NCI-H748 (cell line): ENCODE measurements at regions not wholly inside any gene's neighbourhood (a gene's known extent, or its start where the extent isn't known, plus 50 kb on each side); places are given as distances from the start of the nearest gene placed in this dataset.

Source experiments
- DNase-seq: peaks from one replicate; lab custom pipeline; 2025; ENCODE audit not compliant: unreplicated experiment; lab: John Stamatoyannopoulos, UW

- DNase-seq = no peak
Observed at GRCh38 chr4:136457577-136457976, 1074.7 kb downstream of the PCDH18 start.

GRCh38 chr4:136457004-136457403, 1075.3 kb downstream of the PCDH18 start:
- no peak for DNase-seq

DNA sequence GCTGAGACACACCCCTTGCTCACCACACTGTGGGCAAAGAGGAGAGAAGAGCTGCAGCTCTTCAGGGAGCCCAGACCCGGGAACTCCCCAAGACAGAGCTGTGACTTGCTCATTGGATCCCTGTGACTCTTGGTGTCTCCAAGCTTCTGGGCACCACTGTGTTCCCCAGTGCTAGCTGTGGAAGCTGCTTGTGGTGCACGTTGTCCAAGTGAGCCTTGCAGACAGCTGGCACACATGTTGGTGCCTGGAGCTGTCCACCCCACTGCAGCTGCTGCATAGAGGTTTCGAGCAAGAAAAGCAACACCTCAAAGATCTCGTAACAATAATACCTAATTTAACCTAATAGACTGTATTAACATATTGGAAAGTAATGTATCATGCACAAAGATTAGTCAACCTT, 1089.3 kb downstream of the PCDH18 start:
- no peak for DNase-seq

DNA sequence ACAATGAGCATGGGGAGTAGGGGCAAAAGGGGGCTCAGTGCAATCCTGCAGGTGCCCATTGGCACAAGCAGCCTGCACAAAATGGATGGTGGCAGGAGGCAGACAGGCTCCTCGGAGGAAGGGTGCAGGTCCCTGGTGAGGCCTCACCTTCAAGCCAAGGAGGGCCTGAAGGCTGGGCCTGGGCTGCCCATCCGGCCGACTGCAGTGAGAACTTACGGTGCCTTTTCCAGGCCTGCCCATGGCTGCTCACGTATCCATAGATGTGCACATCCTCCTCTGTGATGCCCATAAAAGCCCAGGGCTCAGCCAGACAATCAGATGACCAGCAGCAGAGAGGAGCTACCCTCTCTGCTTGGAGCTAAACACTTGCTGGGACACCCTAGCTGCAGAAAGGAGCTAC, 1089.8 kb downstream of the PCDH18 start:
- DNase-seq = no peak

GRCh38 chr4:136441629-136442282, 1090.5 kb downstream of the PCDH18 start:
- no peak for DNase-seq

DNA sequence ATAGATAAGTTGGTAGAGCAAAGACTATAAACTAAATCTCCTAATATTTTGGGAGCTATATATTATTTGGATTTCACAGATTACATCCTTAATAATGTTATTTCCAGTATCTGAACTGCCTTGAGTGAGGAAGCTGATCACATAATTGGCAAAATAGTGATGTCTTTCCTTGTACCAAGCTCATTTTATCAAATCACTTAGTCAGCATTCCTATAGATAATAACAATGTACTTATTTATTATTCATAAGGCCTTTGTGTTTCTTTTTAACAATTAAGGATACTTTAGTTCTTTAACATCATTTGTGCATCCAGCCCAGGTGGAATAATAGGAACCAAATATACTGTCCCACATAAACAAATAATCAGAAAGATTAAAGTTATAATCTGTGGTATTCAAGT, 1093.6 kb downstream of the PCDH18 start:
- no peak for DNase-seq

DNA sequence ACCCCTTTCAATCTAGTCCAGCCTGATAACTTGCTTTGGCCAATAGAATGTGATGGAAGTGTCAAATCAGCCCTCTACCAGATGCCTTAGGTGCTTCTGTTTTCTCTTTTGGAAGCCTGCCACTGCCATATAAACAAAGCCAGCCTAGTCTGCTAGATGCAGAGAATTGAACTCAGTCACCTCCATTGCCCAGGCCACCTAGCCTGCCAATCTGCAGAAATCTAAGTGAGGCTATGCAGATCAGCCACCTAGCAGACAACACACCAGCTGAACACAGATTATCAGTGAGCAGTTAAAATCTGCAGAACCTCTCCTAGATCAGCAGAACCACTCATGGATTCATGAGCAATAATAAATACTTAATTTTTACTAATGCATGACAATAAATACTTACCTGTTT, 1108.2 kb downstream of the PCDH18 start:
- DNase-seq = no peak

- no peak for DNase-seq
Observed at GRCh38 chr4:136414981-136415380, 1117.3 kb downstream of the PCDH18 start.

DNA sequence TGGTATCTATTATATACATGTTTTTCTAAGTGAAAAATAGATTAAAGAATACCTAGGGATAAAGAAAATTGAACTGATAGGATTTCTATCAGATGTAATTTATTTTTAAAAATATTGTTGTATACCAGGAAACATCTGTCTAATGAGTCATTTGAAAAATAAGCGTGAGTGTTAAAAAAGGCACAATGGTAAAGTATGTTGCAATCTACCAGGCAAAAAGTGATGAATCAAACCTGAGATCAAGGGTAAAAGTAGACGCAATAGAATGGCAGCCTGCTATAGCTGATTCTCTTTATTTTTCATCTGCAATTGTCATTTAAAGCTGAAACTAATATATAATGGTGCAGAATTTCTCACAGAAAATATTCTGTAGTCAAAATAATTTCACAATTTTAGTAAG, 1119.6 kb downstream of the PCDH18 start:
- DNase-seq = no peak

- peak; percentile 17 for DNase-seq
Observed at GRCh38 chr4:136400829-136401228, 1131.5 kb downstream of the PCDH18 start.

- DNase-seq = peak; percentile 65
Observed at GRCh38 chr4:136395212-136395722, 1137.0 kb downstream of the PCDH18 start.

DNA sequence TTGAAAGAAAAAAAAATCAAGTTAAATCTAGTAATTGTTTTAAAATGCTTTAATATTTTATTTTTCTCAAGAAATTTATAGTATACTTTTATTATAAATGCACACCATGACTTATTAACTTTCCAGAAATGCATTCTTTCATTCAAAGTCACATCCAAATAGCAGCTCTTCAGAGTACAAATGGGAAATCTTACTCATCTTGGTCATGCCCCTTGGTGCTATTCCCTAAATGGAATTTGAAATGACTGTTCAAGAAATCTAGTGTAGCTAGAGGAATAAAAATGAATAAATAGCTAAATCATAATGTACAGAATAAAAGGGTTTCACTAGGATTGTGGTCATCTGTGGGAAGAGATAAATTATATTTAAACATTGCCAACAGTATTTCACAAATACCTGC, 1139.7 kb downstream of the PCDH18 start:
- DNase-seq = no peak

DNA sequence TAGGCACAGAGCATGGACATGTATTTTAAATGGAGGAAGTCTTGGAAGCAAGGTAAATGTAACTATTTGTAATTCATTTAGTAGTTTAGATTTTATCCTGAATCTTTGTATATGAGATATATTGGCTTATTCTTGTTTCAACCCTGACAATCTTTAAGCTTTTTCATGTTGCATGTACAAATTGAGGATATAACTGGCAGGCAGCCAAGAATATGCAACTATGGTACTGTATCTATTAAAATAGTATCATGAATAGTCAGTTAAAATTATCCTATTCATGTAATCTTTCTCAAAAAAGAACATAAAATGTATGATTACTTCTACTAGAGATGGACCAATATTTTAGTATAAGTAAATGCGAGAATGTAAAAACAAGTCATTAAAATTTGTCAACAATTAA, 1141.5 kb downstream of the PCDH18 start:
- no peak for DNase-seq

DNA sequence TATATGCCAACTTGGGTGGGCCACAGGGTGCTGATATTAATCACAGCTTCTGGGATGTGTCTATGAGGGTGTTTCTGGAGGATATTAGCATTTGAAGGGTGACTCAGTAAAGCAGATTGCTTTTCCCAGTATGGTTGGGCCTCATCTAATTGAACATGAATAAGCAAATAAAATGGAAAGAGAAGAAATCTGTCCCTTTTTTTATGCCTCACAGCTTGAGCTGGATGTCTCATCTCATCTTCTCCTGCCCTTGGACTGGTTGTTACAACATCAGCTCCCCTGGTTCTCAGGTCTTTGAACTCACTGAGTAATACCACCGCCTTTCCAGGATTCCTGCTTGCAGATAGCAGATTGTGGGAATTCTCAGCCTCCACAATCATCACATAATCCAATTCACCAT, 1149.2 kb downstream of the PCDH18 start:
- DNase-seq = no peak

- DNase-seq = no peak
Observed at GRCh38 chr4:136371231-136371630, 1161.1 kb downstream of the PCDH18 start.

DNA sequence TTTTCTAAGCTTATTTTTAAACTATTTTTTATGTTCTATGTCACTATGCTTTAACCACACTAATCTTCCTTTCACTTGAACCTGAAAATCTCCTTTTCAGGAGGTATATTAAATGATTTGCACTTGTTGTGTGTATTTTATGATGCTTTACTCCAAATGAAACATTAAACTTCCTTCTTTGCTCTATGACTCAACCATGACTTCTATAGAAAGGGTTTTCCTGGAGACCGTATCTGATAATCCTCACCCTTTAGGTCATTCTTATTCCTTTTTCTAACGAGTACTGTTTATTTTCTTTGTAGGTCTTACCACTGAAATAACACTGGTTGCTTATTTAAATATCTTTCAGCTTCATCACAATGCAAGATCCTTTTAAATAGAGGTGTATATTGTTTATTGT, 1163.2 kb downstream of the PCDH18 start:
- DNase-seq = no peak

DNA sequence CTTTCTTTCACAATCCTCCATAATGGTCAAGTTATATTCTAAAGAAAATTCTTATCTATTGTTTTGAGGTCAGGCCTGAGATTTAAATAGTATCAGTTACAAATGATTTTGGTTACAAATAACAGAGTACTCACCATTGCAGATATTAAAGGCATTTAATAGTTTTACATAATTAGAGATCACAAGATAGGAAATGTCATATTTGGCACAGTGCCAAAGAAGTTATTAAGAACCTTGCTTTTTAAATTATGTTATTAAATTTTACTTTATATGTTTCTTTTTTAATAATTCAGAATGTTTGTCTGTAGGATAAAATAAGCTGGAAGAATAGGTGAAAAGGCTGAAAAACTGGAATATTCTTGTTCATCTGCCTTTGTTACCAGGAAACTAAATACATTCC, 1174.7 kb downstream of the PCDH18 start:
- DNase-seq = no peak

DNA sequence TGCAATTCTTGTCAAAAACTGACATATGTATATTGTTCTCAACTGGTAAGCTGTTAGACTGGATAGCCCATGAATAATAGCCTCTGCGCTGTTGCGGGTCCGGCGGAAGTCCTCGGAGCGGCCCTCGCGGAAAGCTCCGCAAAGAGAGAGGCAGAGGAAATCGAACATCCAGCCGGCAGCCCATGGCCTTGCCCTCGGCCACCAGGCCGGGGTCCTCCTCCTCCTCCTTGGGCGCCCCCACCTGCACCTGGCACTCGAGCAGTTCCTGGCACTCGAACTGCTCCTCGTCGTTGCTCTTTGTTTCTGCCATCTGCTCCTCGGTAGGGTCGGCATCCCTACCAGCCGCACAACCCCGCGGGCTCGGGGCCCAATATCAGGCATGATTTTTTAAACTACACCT, 1176.3 kb downstream of the PCDH18 start:
- DNase-seq = no peak

GRCh38 chr4:136343340-136343739, 1189.0 kb downstream of the PCDH18 start:
- no peak for DNase-seq

DNA sequence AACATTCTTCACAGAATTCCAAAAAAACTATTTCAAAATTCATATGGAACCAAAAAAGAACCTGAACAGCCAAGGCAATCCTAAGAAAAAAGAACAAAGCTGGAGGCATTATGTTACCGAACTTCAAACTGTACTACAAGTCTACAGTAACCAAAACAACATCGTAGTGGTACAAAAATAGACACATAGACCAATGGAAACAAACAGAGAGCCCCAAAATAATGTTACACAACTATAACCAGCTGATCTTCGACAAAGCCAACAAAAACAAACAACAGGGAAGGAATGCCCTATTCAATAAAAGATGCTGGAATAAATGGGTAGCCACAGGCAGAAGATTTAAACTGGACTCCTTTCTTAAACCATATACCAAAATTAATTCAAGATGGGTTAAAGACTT, 1189.6 kb downstream of the PCDH18 start:
- no peak for DNase-seq

DNA sequence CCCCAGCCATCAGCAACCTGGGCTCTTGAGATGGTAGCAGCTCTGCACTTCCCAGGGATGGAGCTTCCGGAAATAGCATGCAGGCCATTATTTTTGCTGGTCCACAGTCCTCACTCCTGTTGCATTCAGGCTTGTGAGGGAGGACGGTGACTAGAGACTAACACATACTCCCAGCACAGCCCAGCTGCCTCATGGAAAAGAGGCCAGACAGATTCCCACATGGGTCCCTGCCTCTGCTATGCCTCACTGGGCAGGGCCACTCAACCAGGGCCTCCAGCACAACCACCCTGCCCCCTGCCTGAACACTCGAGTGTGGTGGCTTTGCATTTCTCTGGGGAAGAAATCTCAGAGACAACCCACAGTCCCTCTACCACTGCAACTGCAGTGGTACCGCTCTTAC, 1195.1 kb downstream of the PCDH18 start:
- DNase-seq = no peak

GRCh38 chr4:136336479-136336878, 1195.8 kb downstream of the PCDH18 start:
- no peak for DNase-seq

DNA sequence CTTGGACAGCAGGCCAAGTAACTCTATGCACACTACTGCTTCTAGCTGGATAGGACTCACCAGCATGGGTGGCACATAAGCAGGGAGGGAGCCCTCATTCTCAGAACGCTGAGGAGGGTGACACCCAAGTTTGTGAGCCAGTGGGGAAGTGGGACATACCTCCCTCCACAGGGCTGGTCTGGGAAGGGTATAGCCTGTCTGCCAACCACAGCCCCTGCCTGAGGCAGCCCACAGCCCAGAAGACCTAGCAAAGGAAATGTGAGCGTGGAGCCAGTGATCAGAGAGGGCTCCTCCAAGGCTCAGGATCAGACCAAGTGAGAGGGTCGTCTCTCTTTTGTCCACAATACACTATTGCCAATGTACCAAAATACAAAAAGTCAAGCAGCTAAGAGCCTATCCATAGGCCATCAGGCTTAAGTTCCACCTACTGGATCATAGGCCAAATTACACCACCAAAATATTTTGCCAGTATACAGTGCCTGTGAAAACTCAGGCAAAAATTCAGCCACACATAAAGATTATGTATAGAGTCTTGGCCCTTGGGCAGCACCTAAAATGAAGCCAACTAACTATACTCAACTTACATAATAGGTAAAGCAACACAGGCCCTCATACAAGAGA, 1203.1 kb downstream of the PCDH18 start:
- DNase-seq = peak; percentile 1
